ENCODE measurements at regions not wholly inside any gene's neighbourhood (a gene's known extent, or its start where the extent isn't known, plus 50 kb on each side); places are given as distances from the start of the nearest gene placed in this dataset.

DNA sequence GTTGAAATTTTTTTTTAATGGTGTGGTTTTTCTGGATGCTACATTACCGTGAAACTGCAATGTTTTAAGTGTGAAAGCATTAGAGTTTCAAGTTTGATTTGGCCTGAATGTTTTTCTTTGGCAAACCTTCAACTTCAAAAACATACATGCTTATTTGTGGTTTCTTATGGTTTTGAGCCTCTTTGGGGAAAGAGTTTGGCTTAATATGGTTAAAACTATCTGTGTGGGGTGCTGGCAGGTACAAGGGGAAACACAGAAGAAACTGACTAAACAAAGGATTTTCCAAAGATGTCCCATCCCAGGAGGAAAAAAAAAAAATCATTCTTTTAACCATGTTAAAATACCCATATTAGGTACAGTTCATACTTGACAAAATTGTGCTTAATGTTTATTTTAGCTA is 121.1 kb downstream of the HGF start:
- Histone ChIP-seq H3K4me1 (ENCODE audit: low read depth) (no peaks in the 10 kb centered on the region), H3K4me3 (no peak overlapping the region), H3K9me3 (peaks cover 16% of the 10 kb centered on the region), H3K36me3 (ENCODE audit: low read depth) (no peaks in the 10 kb centered on the region)
- no peak for DNase-seq
- TF ChIP-seq CTCF (IDR thresholded peaks at IDR 0.05): no peak
- intact Hi-C loops (cut with DNase I, micrococcal nuclease): no loop called here
- ATAC-seq: no peak

DNA sequence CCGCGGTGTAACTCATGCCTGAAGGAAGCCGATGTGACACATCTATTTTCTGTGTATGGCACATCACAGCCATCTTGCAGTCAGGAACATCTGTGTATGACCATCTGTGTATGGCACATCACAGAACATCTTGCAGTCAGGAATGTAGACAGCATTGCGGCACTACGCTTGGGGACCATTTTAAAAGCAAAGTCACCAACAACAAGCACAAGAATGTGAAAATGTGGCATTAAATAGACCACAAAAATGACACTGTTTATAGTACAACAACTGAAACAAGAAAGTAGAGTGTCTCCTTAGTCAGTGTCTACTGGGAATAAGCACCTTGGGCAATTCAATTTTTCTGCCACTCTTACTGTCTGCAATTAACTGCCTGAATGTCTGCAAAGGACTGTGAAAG is 124.4 kb downstream of the HGF start:
- DNase-seq: no peak
- Histone ChIP-seq H3K9me3 (no peaks in the 10 kb centered on the region), H3K4me1 (ENCODE audit: low read depth) (no peaks in the 10 kb centered on the region), H3K36me3 (ENCODE audit: low read depth) (no peaks in the 10 kb centered on the region), H3K4me3 (no peak overlapping the region)
- ATAC-seq: no peak
- TF ChIP-seq CTCF (IDR thresholded peaks at IDR 0.05): no peak
- intact Hi-C loops (cut with DNase I, micrococcal nuclease): no loop called here

- H3K9me3 ChIP-seq: no peaks in the 10 kb centered on the region
- no peak for TF ChIP-seq CTCF (IDR thresholded peaks at IDR 0.05)
- no peaks in the 10 kb centered on the region for H3K36me3 ChIP-seq (ENCODE audit: low read depth)
- intact Hi-C loops (cut with DNase I, micrococcal nuclease): no loop called here
- no peak overlapping the region for H3K4me3 ChIP-seq
- DNase-seq (no peak), ATAC-seq (no peak)
- no peaks in the 10 kb centered on the region for H3K4me1 ChIP-seq (ENCODE audit: low read depth)
Measured at GRCh38 chr7:81641873-81642272, 128.0 kb downstream of the HGF start.

GRCh38 chr7:81638198-81638597 is 131.6 kb downstream of the HGF start:
- no peaks in the 10 kb centered on the region for H3K36me3 ChIP-seq (ENCODE audit: low read depth)
- H3K9me3 ChIP-seq: no peaks in the 10 kb centered on the region
- H3K4me1 ChIP-seq (ENCODE audit: low read depth): no peaks in the 10 kb centered on the region
- ATAC-seq (no peak), DNase-seq (no peak)
- intact Hi-C loops (cut with DNase I, micrococcal nuclease): no loop called here
- no peak for TF ChIP-seq CTCF (IDR thresholded peaks at IDR 0.05)
- H3K4me3 ChIP-seq: no peak overlapping the region

DNA sequence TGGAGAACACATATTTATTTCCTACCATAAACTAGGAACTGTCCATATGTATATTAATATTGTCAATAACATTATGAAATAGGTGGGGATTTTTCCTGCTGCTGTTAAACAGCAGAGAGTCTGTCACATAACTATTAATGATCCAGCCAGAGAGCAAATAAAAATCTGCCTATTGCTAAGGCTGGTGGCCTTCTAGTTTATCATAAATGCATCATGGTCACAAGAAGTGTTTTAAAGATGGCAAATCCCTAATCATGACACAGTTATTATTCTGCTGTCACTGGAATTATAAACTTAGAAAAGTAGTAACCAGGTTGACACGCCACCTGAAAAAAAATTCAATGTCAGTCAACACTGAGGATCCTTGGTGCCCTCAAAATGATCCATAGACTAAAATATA is 132.3 kb downstream of the HGF start:
- Histone ChIP-seq H3K4me3 (no peak overlapping the region), H3K36me3 (ENCODE audit: low read depth) (no peaks in the 10 kb centered on the region), H3K9me3 (no peaks in the 10 kb centered on the region), H3K4me1 (ENCODE audit: low read depth) (no peaks in the 10 kb centered on the region)
- ATAC-seq (no peak), DNase-seq (no peak)
- TF ChIP-seq CTCF (IDR thresholded peaks at IDR 0.05): no peak
- intact Hi-C loops (cut with DNase I, micrococcal nuclease): no loop called here

GRCh38 chr7:81632418-81632817 is 137.4 kb downstream of the HGF start:
- H3K9me3 ChIP-seq: no peaks in the 10 kb centered on the region
- no peak for ATAC-seq
- no peak overlapping the region for H3K4me3 ChIP-seq
- H3K36me3 ChIP-seq (ENCODE audit: low read depth): no peaks in the 10 kb centered on the region
- H3K4me1 ChIP-seq (ENCODE audit: low read depth): no peaks in the 10 kb centered on the region
- DNase-seq: no peak
- TF ChIP-seq CTCF (IDR thresholded peaks at IDR 0.05): no peak
- intact Hi-C loops (cut with DNase I, micrococcal nuclease): no loop called here
